Esophagus muscularis mucosa (tissue), 3 donors: ENCODE measurements at regions not wholly inside any gene's neighbourhood (a gene's known extent, or its start where the extent isn't known, plus 50 kb on each side); places are given as distances from the start of the nearest gene placed in this dataset.

Experiments
- POLR2A ChIP-seq: fragments of 450-650 bp; IDR thresholded peaks from one replicate; pipeline ENCODE4 v1.6.1; 2017; ENCODE audit warnings: antibody characterized with exemption, moderate library complexity, mild to moderate bottlenecking, low read depth
- POLR2AphosphoS5 ChIP-seq, 2 donors: sonication (generic); formaldehyde crosslinking; IDR thresholded peaks; one replicate each; pipeline ENCODE4 v1.6.1; 2017; ENCODE audit warnings: antibody characterized with exemption in 2 of 2
- TF ChIP-seq, protein P1 (sequence below), 3 experiments: fragments of 200-600 bp in 2 of 3; fragments of 450-650 bp in 1 of 3; sonication (generic) in 2 of 3; IDR thresholded peaks; one replicate each; pipeline ENCODE4 v1.5.1; 2017 to 2019; ENCODE audit warnings: antibody characterized with exemption in 3 of 3, mild to moderate bottlenecking in 2 of 3, moderate library complexity in 1 of 3

DNA sequence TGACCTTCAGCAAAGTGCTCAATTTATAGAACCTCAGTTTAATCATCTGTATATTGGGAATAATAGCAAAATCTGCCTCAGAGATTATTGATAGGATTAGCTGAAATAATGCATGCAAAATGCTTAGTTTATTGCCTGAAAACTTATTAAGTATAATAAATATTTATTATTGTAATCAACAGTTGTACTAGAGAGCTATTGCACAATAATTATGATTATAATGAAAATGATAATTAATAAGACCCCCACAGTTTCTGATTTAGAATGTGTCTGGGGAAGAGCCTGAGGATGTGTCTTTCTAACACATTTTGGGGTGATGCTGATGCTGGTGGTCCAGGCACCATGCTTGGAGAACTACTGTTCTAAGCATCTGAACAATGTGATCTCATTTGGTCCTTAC, 419.6 kb downstream of the NPIPA7 start:
- TF ChIP-seq POLR2A (no peak), POLR2AphosphoS5 (IDR thresholded peaks at IDR 0.05) (no peak)
- TF ChIP-seq, protein P1, sequence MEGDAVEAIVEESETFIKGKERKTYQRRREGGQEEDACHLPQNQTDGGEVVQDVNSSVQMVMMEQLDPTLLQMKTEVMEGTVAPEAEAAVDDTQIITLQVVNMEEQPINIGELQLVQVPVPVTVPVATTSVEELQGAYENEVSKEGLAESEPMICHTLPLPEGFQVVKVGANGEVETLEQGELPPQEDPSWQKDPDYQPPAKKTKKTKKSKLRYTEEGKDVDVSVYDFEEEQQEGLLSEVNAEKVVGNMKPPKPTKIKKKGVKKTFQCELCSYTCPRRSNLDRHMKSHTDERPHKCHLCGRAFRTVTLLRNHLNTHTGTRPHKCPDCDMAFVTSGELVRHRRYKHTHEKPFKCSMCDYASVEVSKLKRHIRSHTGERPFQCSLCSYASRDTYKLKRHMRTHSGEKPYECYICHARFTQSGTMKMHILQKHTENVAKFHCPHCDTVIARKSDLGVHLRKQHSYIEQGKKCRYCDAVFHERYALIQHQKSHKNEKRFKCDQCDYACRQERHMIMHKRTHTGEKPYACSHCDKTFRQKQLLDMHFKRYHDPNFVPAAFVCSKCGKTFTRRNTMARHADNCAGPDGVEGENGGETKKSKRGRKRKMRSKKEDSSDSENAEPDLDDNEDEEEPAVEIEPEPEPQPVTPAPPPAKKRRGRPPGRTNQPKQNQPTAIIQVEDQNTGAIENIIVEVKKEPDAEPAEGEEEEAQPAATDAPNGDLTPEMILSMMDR (IDR thresholded peaks at IDR 0.05) = no peak
